ENCODE measurements at regions not wholly inside any gene's neighbourhood (a gene's known extent, or its start where the extent isn't known, plus 50 kb on each side); places are given as distances from the start of the nearest gene placed in this dataset.

DNA sequence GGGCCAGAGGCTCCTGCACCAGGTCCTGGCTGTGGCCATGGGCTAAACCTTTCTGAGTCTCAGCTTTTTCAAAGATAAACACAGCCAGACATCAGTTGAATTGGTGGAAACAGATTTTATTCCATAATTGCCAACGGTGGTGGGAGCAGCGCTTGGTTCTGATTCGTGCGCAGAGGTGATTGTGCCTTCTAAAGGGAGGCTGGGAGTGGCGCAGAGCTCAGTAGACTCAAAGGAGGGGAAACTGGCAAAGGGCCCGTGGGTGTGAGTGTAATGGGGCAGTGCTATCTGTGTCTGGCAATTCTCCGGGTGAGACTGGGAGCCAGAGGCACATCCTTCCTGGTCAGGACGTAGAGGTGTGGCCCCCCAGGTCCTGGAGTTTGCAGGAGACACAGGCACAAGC, 169.4 kb upstream of the PPP1R26 start:
- TF ChIP-seq, protein P1, sequence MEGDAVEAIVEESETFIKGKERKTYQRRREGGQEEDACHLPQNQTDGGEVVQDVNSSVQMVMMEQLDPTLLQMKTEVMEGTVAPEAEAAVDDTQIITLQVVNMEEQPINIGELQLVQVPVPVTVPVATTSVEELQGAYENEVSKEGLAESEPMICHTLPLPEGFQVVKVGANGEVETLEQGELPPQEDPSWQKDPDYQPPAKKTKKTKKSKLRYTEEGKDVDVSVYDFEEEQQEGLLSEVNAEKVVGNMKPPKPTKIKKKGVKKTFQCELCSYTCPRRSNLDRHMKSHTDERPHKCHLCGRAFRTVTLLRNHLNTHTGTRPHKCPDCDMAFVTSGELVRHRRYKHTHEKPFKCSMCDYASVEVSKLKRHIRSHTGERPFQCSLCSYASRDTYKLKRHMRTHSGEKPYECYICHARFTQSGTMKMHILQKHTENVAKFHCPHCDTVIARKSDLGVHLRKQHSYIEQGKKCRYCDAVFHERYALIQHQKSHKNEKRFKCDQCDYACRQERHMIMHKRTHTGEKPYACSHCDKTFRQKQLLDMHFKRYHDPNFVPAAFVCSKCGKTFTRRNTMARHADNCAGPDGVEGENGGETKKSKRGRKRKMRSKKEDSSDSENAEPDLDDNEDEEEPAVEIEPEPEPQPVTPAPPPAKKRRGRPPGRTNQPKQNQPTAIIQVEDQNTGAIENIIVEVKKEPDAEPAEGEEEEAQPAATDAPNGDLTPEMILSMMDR (IDR thresholded peaks at IDR 0.05; ENCODE audit: extremely low read depth, low read depth, low read length): no peak
- Histone ChIP-seq H3K4me3 (ENCODE audit: insufficient read depth, low read length) (no peak overlapping the region), H3K36me3 (ENCODE audit: insufficient read depth, low read length) (no peaks in the 10 kb centered on the region), H3K79me2 (ENCODE audit: insufficient read depth, low read length) (no peaks in the 10 kb centered on the region), H3K4me2 (ENCODE audit: insufficient read depth, low read length) (no peak overlapping the region), H3K9me3 (ENCODE audit: low read depth, low read length) (no peaks in the 10 kb centered on the region), H3K27me3 (ENCODE audit: insufficient read depth, low read length) (no peaks in the 10 kb centered on the region), H3K4me1 (ENCODE audit: insufficient read depth, low read length) (no peaks in the 10 kb centered on the region), H2AFZ (ENCODE audit: low read length) (no peak overlapping the region), H3K27ac (ENCODE audit: low read depth, low read length) (no peak overlapping the region), H4K20me1 (ENCODE audit: insufficient read depth, low read length) (no peaks in the 10 kb centered on the region)
- peak; percentile 26 for DNase-seq (ENCODE audit: insufficient read length, low spot score, missing footprints)

DNA sequence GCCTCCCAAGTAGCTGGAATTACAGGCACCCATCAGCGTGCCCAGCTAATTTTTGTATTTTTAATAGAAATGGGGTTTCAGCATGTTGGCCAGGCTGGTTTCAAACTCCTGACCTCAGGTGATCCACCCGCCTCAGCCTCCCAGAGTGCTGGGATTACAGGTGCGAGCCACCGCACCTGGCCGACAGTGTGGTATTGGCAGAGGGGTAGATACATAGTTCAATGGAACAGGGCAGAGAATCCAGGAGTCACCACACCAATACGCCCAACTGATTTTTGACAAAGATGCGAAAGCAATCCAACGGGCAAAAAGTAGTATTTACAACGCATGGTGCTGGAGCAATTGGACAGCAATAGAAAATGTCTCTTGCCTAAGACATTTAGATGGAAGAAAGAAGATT, 164.0 kb upstream of the PPP1R26 start:
- Histone ChIP-seq H3K4me3 (ENCODE audit: insufficient read depth, low read length) (no peak overlapping the region), H3K4me1 (ENCODE audit: insufficient read depth, low read length) (no peaks in the 10 kb centered on the region), H2AFZ (ENCODE audit: low read length) (no peak overlapping the region), H4K20me1 (ENCODE audit: insufficient read depth, low read length) (no peaks in the 10 kb centered on the region), H3K4me2 (ENCODE audit: insufficient read depth, low read length) (no peak overlapping the region), H3K27ac (ENCODE audit: low read depth, low read length) (no peak overlapping the region), H3K79me2 (ENCODE audit: insufficient read depth, low read length) (no peaks in the 10 kb centered on the region), H3K36me3 (ENCODE audit: insufficient read depth, low read length) (no peaks in the 10 kb centered on the region), H3K27me3 (ENCODE audit: insufficient read depth, low read length) (no peaks in the 10 kb centered on the region), H3K9me3 (ENCODE audit: low read depth, low read length) (no peaks in the 10 kb centered on the region)
- TF ChIP-seq, protein P1 (IDR thresholded peaks at IDR 0.05; ENCODE audit: extremely low read depth, low read depth, low read length): no peak
- no peak for DNase-seq (ENCODE audit: insufficient read length, low spot score, missing footprints)

DNA sequence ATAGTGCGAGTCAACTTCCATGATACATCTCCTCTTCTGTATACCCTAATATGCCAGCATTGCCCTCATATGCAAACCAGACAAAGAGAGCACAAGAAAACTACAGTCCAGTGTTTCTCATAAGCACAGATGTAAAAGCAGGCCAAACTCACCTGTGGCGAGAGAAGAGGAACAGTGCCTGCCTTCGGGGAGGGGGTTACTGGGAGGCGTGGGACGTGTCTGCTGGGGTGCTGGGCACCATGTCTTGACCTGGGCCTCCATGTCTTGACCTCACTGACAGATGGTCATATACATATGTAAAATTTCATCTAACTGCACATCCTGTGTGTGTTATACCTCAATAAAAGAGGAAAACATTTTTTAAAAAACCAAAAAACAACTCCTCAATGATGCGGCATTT, 159.3 kb upstream of the PPP1R26 start:
- Histone ChIP-seq H3K4me2 (ENCODE audit: insufficient read depth, low read length) (no peak overlapping the region), H3K9me3 (ENCODE audit: low read depth, low read length) (no peaks in the 10 kb centered on the region), H3K27ac (ENCODE audit: low read depth, low read length) (no peak overlapping the region), H4K20me1 (ENCODE audit: insufficient read depth, low read length) (no peaks in the 10 kb centered on the region), H3K4me3 (ENCODE audit: insufficient read depth, low read length) (no peak overlapping the region), H3K36me3 (ENCODE audit: insufficient read depth, low read length) (no peaks in the 10 kb centered on the region), H3K4me1 (ENCODE audit: insufficient read depth, low read length) (no peaks in the 10 kb centered on the region), H3K27me3 (ENCODE audit: insufficient read depth, low read length) (no peaks in the 10 kb centered on the region), H3K79me2 (ENCODE audit: insufficient read depth, low read length) (no peaks in the 10 kb centered on the region), H2AFZ (ENCODE audit: low read length) (no peak overlapping the region)
- TF ChIP-seq, protein P1 (IDR thresholded peaks at IDR 0.05; ENCODE audit: extremely low read depth, low read depth, low read length): no peak
- DNase-seq (ENCODE audit: insufficient read length, low spot score, missing footprints): no peak

DNA sequence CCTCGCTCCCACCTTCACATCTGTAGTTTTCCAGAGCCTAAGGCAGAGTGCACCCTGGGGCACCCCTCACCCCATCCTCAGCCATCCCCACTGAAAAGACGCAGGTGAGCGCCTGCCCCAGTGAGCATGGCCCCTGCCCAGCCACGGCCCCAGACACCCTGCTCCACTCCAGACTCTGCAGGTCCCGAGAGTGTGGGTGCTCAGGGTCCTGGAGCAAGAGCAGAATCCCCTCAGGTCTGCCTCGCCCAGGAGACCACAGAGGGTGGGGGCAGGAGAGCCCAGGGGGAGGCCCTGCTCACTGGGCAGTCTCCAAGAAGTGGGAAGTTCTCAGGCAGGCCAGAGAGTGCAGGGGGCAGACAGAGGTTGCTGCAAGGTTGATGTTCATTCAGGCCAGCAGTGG, 158.6 kb upstream of the PPP1R26 start:
- Histone ChIP-seq H3K9me3 (ENCODE audit: low read depth, low read length) (no peaks in the 10 kb centered on the region), H3K4me1 (ENCODE audit: insufficient read depth, low read length) (no peaks in the 10 kb centered on the region), H3K4me3 (ENCODE audit: insufficient read depth, low read length) (no peak overlapping the region), H3K36me3 (ENCODE audit: insufficient read depth, low read length) (no peaks in the 10 kb centered on the region), H3K79me2 (ENCODE audit: insufficient read depth, low read length) (no peaks in the 10 kb centered on the region), H3K4me2 (ENCODE audit: insufficient read depth, low read length) (no peak overlapping the region), H3K27ac (ENCODE audit: low read depth, low read length) (no peak overlapping the region), H4K20me1 (ENCODE audit: insufficient read depth, low read length) (no peaks in the 10 kb centered on the region), H2AFZ (ENCODE audit: low read length) (no peak overlapping the region), H3K27me3 (ENCODE audit: insufficient read depth, low read length) (no peaks in the 10 kb centered on the region)
- TF ChIP-seq, protein P1 (IDR thresholded peaks at IDR 0.05; ENCODE audit: extremely low read depth, low read depth, low read length): no peak
- peak; percentile 65 for DNase-seq (ENCODE audit: insufficient read length, low spot score, missing footprints)
